Trophoblast cell (in vitro differentiated cells and primary cell): ENCODE measurements at regions not wholly inside any gene's neighbourhood (a gene's known extent, or its start where the extent isn't known, plus 50 kb on each side); places are given as distances from the start of the nearest gene placed in this dataset.

Source experiments
- DNase-seq, 2 donors: peaks; one replicate each; pipeline ENCODE4 v3.0.0-alpha.2; 2016
- H2AFZ ChIP-seq: 2 replicates; pipeline ENCODE4 v1.6.1; 2013; ENCODE audit warnings: low read length, moderate library complexity, mild to moderate bottlenecking; ENCODE audit not compliant: insufficient read depth, poor library complexity
- H2AK5ac ChIP-seq: 2 replicates; pipeline ENCODE4 v1.6.1; 2013; ENCODE audit warnings: mild to moderate bottlenecking, low read length
- H2BK120ac ChIP-seq: 2 replicates; pipeline ENCODE4 v1.6.1; 2013; ENCODE audit warnings: low read length, mild to moderate bottlenecking, moderate library complexity; ENCODE audit not compliant: insufficient read depth, poor library complexity
- H2BK12ac ChIP-seq: 2 replicates; pipeline ENCODE4 v1.6.1; 2013; ENCODE audit warnings: mild to moderate bottlenecking, low read length, moderate library complexity
- H2BK5ac ChIP-seq: 2 replicates; pipeline ENCODE4 v1.6.1; 2013; ENCODE audit warnings: low read length, low read depth, moderate library complexity, mild to moderate bottlenecking; ENCODE audit not compliant: poor library complexity
- H3K14ac ChIP-seq: 2 replicates; pipeline ENCODE4 v1.6.1; 2013; ENCODE audit warnings: mild to moderate bottlenecking, low read length
- H3K18ac ChIP-seq: 2 replicates; pipeline ENCODE4 v1.6.1; 2013; ENCODE audit warnings: mild to moderate bottlenecking, low read length
- H3K23ac ChIP-seq: 2 replicates; pipeline ENCODE4 v1.6.1; 2013; ENCODE audit warnings: low read length
- H3K27ac ChIP-seq: 2 replicates; pipeline ENCODE4 v1.5.1; 2013; ENCODE audit warnings: low read depth, mild to moderate bottlenecking, inconsistent platforms, low read length, moderate library complexity
- H3K27me3 ChIP-seq: 2 replicates; pipeline ENCODE4 v1.6.1; 2013; ENCODE audit warnings: inconsistent platforms, mild to moderate bottlenecking, low read length, moderate library complexity; ENCODE audit not compliant: insufficient read depth
- H3K36me3 ChIP-seq, 2 experiments: 1 replicate in 1 of 2; 2 replicates in 1 of 2; pipeline ENCODE4 v1.6.1; 2013; ENCODE audit warnings: low read length in 2 of 2, mild to moderate bottlenecking in 2 of 2, moderate library complexity in 1 of 2; ENCODE audit not compliant: insufficient read depth in 2 of 2, control insufficient read depth in 1 of 2
- H3K4ac ChIP-seq: 2 replicates; pipeline ENCODE4 v1.6.1; 2013; ENCODE audit warnings: low read depth, mild to moderate bottlenecking, low read length, moderate library complexity
- H3K4me1 ChIP-seq, 2 experiments: 1 replicate in 1 of 2; 2 replicates in 1 of 2; pipeline ENCODE4 v1.6.1; 2013; ENCODE audit warnings: low read length in 2 of 2, mild to moderate bottlenecking in 2 of 2, moderate library complexity in 1 of 2; ENCODE audit not compliant: insufficient read depth in 2 of 2, control insufficient read depth in 1 of 2
- H3K4me2 ChIP-seq: 2 replicates; pipeline ENCODE4 v1.6.1; 2013; ENCODE audit warnings: inconsistent platforms, mild to moderate bottlenecking, low read length, moderate library complexity
- H3K4me3 ChIP-seq: 2 replicates; pipeline ENCODE4 v1.5.1; 2013; ENCODE audit warnings: mild to moderate bottlenecking, low read depth, low read length, inconsistent platforms
- H3K79me1 ChIP-seq: one replicate; pipeline ENCODE4 v1.6.1; 2013; ENCODE audit warnings: low read length
- H3K79me2 ChIP-seq: 2 replicates; pipeline ENCODE4 v1.6.1; 2013; ENCODE audit warnings: low read length, mild to moderate bottlenecking; ENCODE audit not compliant: control insufficient read depth, insufficient read depth, poor library complexity
- H3K9ac ChIP-seq: 2 replicates; pipeline ENCODE4 v1.6.1; 2013; ENCODE audit warnings: mild to moderate bottlenecking, low read length
- H3K9me3 ChIP-seq: 2 replicates; pipeline ENCODE4 v1.6.1; 2013; ENCODE audit warnings: low read depth, mild to moderate bottlenecking, control low read depth, inconsistent platforms, low read length; ENCODE audit not compliant: insufficient read depth
- H4K12ac ChIP-seq: 2 replicates; pipeline ENCODE4 v1.6.1; 2013; ENCODE audit warnings: low read depth, mild to moderate bottlenecking, low read length, moderate library complexity
- H4K8ac ChIP-seq: 2 replicates; pipeline ENCODE4 v1.6.1; 2013; ENCODE audit warnings: low read depth, mild to moderate bottlenecking, low read length, moderate library complexity
- H4K91ac ChIP-seq: one replicate; pipeline ENCODE4 v1.6.1; 2013; ENCODE audit warnings: low read depth, mild to moderate bottlenecking, low read length, moderate library complexity
- WGBS: extraction: QIAGEN DNeasy Blood & Tissue Kit; methylation state at CpG from one replicate; pipeline ENCODE4 v1.1.7; 2013; ENCODE audit warnings: missing lambda C conversion rate; ENCODE audit not compliant: insufficient read length, insufficient coverage; ENCODE audit errors: extremely low coverage; 5-methylcytosine and 5-hydroxymethylcytosine counted together

GRCh38 chr6:149135809-149136208 is 181.7 kb upstream of the TAB2 start:
- H3K9me3 ChIP-seq = no peaks in the 10 kb centered on the region
- no peak overlapping the region for H3K14ac ChIP-seq
- H3K36me3 ChIP-seq = no peaks in the 10 kb centered on the region
- H3K27ac ChIP-seq = no peak overlapping the region
- no peak for DNase-seq
- H4K8ac ChIP-seq = no peak overlapping the region
- H3K4me3 ChIP-seq = no peak overlapping the region
- H4K12ac ChIP-seq = no peak overlapping the region
- no peak overlapping the region for H3K23ac ChIP-seq
- no peaks in the 10 kb centered on the region for H3K27me3 ChIP-seq
- no peak overlapping the region for H3K4me2 ChIP-seq
- no peak overlapping the region for H4K91ac ChIP-seq
- H3K18ac ChIP-seq = no peak overlapping the region
- H3K4ac ChIP-seq = no peak overlapping the region
- peaks cover 3 to 12% of the 10 kb centered on the region in 2 experiments for H3K4me1 ChIP-seq
- H3K79me1 ChIP-seq = no peaks in the 10 kb centered on the region
- WGBS = no CpG with 5 or more reads among the region's 3 CpGs
- no peak overlapping the region for H2BK120ac ChIP-seq
- no peak overlapping the region for H2BK5ac ChIP-seq
- no peak overlapping the region for H2AFZ ChIP-seq
- no peak overlapping the region for H2AK5ac ChIP-seq
- no peak overlapping the region for H3K9ac ChIP-seq
- no peaks in the 10 kb centered on the region for H3K79me2 ChIP-seq
- no peak overlapping the region for H2BK12ac ChIP-seq

- Histone ChIP-seq H3K9ac (no peak overlapping the region), H3K18ac (no peak overlapping the region), H3K4me3 (no peak overlapping the region), H3K36me3 (no peaks in the 10 kb centered on the region), H3K27ac (no peak overlapping the region), H4K8ac (no peak overlapping the region), H2AFZ (no peak overlapping the region), H3K9me3 (no peaks in the 10 kb centered on the region), H3K27me3 (no peaks in the 10 kb centered on the region), H2BK120ac (no peak overlapping the region), H2BK12ac (no peak overlapping the region), H4K91ac (no peak overlapping the region), H3K79me2 (no peaks in the 10 kb centered on the region), H4K12ac (no peak overlapping the region), H3K79me1 (no peaks in the 10 kb centered on the region), H3K14ac (no peak overlapping the region), H3K23ac (no peak overlapping the region), H3K4me1 (peaks cover 3 to 9% of the 10 kb centered on the region in 2 experiments), H2AK5ac (no peak overlapping the region), H2BK5ac (no peak overlapping the region), H3K4me2 (no peak overlapping the region), H3K4ac (no peak overlapping the region)
- no peak for DNase-seq
- no CpG with 5 or more reads among the region's 5 CpGs for WGBS
These were observed 181.1 kb upstream of the TAB2 start for GRCh38 chr6:149136273-149136912.

DNA sequence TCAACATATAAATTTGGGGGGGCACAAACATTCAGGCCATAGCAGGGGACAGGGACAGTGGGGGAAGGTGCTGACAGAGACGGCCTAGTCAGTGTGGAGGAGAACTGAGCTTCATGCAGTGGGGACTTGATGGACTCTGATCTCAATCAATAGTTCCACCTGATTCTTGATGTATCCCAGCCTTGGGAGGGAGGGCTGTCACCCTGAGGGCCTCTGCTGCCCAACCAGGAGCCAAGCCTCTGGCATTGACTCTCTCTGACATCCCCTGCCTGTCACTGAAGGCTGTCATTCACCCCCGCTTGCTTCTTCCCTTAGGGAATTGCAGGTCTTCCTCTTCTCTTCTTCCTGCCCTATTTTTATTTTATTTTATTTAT is 180.6 kb upstream of the TAB2 start:
- H3K14ac ChIP-seq = no peak overlapping the region
- no peak overlapping the region for H3K4me2 ChIP-seq
- no peaks in the 10 kb centered on the region for H3K79me1 ChIP-seq
- H3K4ac ChIP-seq = no peak overlapping the region
- no peaks in the 10 kb centered on the region for H3K9me3 ChIP-seq
- no peak overlapping the region for H4K12ac ChIP-seq
- peaks cover 3 to 9% of the 10 kb centered on the region in 2 experiments for H3K4me1 ChIP-seq
- no peaks in the 10 kb centered on the region for H3K27me3 ChIP-seq
- no peak overlapping the region for H2BK5ac ChIP-seq
- no peaks in the 10 kb centered on the region for H3K79me2 ChIP-seq
- no peak overlapping the region for H2AFZ ChIP-seq
- WGBS = no CpG with 5 or more reads among the region's 2 CpGs
- H2AK5ac ChIP-seq = no peak overlapping the region
- no peak for DNase-seq
- H2BK12ac ChIP-seq = no peak overlapping the region
- H3K9ac ChIP-seq = no peak overlapping the region
- H3K18ac ChIP-seq = no peak overlapping the region
- H3K4me3 ChIP-seq = no peak overlapping the region
- H3K27ac ChIP-seq = no peak overlapping the region
- H3K36me3 ChIP-seq = no peaks in the 10 kb centered on the region
- H4K8ac ChIP-seq = no peak overlapping the region
- no peak overlapping the region for H4K91ac ChIP-seq
- no peak overlapping the region for H2BK120ac ChIP-seq
- no peak overlapping the region for H3K23ac ChIP-seq

GRCh38 chr6:149137594-149137993 is 179.9 kb upstream of the TAB2 start:
- Histone ChIP-seq H3K27ac (no peak overlapping the region), H3K27me3 (no peaks in the 10 kb centered on the region), H3K4me3 (no peak overlapping the region), H3K4me2 (no peak overlapping the region), H3K79me1 (no peaks in the 10 kb centered on the region), H3K18ac (no peak overlapping the region), H3K9me3 (no peaks in the 10 kb centered on the region), H2BK120ac (no peak overlapping the region), H2BK12ac (no peak overlapping the region), H4K8ac (no peak overlapping the region), H3K14ac (no peak overlapping the region), H3K79me2 (no peaks in the 10 kb centered on the region), H4K91ac (no peak overlapping the region), H2AFZ (no peak overlapping the region), H3K4ac (no peak overlapping the region), H2BK5ac (no peak overlapping the region), H3K23ac (no peak overlapping the region), H3K36me3 (no peaks in the 10 kb centered on the region), H3K9ac (no peak overlapping the region), H4K12ac (no peak overlapping the region), H2AK5ac (no peak overlapping the region), H3K4me1 (peaks cover 3 to 7% of the 10 kb centered on the region in 2 experiments)
- WGBS = no CpG with 5 or more reads among the region's 4 CpGs
- no peak for DNase-seq
